ENCODE measurements at regions not wholly inside any gene's neighbourhood (a gene's known extent, or its start where the extent isn't known, plus 50 kb on each side); places are given as distances from the start of the nearest gene placed in this dataset.

DNA sequence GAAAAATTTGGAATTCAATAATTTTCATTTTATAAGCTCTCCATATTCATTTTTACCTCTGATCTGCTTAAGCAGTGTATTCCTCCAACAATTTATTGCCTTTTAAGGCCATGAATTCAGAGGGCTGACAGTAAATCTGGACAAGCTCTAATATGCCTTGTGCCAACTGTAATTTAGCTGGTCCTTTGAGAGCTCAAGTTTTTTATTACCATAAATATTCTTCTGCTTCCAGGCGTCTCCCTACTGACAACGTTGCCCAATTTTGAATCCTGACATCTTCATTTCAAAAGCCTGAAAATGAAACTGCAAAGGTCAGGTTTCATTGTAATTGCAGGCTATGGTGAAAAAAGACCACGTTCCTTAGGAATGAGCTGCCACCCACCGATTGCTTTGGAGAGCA, 95.8 kb upstream of the GEMIN8 start:
- TF ChIP-seq, protein P1, sequence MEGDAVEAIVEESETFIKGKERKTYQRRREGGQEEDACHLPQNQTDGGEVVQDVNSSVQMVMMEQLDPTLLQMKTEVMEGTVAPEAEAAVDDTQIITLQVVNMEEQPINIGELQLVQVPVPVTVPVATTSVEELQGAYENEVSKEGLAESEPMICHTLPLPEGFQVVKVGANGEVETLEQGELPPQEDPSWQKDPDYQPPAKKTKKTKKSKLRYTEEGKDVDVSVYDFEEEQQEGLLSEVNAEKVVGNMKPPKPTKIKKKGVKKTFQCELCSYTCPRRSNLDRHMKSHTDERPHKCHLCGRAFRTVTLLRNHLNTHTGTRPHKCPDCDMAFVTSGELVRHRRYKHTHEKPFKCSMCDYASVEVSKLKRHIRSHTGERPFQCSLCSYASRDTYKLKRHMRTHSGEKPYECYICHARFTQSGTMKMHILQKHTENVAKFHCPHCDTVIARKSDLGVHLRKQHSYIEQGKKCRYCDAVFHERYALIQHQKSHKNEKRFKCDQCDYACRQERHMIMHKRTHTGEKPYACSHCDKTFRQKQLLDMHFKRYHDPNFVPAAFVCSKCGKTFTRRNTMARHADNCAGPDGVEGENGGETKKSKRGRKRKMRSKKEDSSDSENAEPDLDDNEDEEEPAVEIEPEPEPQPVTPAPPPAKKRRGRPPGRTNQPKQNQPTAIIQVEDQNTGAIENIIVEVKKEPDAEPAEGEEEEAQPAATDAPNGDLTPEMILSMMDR (IDR thresholded peaks at IDR 0.05): no peak
- TF ChIP-seq POLR2A (IDR thresholded peaks at IDR 0.05) (no peak), POLR2AphosphoS5 (IDR thresholded peaks at IDR 0.05) (no peak)
